ENCODE measurements at regions not wholly inside any gene's neighbourhood (a gene's known extent, or its start where the extent isn't known, plus 50 kb on each side); places are given as distances from the start of the nearest gene placed in this dataset.

GRCh38 chr10:62541811-62542210, 167.6 kb downstream of the ZNF365 start:
- H3K4me1 ChIP-seq (ENCODE audit: control insufficient read depth, insufficient read depth, low read length) = no peaks in the 10 kb centered on the region
- POLR2A ChIA-PET = no interaction called here
- no peak overlapping the region for H3K27ac ChIP-seq (ENCODE audit: extremely low read depth, low read depth, low read length)
- no peaks in the 10 kb centered on the region for H3K9me3 ChIP-seq (ENCODE audit: control insufficient read depth, insufficient read depth, low read depth, low read length)
- no peak for TF ChIP-seq ZNF280D (tag by site-specific recombination; IDR thresholded peaks at IDR 0.05)
- no peak for TF ChIP-seq BCL11B (tag by site-specific recombination; IDR thresholded peaks at IDR 0.05; ENCODE audit: low read depth)
- TF ChIP-seq TCF7L2 (IDR thresholded peaks at IDR 0.05; ENCODE audit: borderline replicate concordance, low read depth, low read length) = no peak
- TF ChIP-seq ZNF335 (tag by site-specific recombination; conservative IDR thresholded peaks at IDR 0.05) = no peak
- no peak for TF ChIP-seq ZNF513 (tag by site-specific recombination; IDR thresholded peaks at IDR 0.05)
- no peak for TF ChIP-seq GLIS2 (tag by site-specific recombination; IDR thresholded peaks at IDR 0.05)
- no peak for TF ChIP-seq ZNF580 (tag by site-specific recombination; IDR thresholded peaks at IDR 0.05)
- no peak for TF ChIP-seq SETDB1 (IDR thresholded peaks at IDR 0.05; ENCODE audit: insufficient read length, low read length)
- CTCF ChIA-PET = no interaction called here
- no peak overlapping the region for H3K4me3 ChIP-seq (ENCODE audit: low read depth, low read length)
- no peaks in the 10 kb centered on the region for H3K36me3 ChIP-seq (ENCODE audit: control insufficient read depth in 2 of 2, insufficient read depth in 1 of 2, low read length in 2 of 2)

- TF ChIP-seq TRIM28 (IDR thresholded peaks at IDR 0.05; ENCODE audit: borderline replicate concordance, low read length) (no peak), SP3 (tag by site-specific recombination; IDR thresholded peaks at IDR 0.05) (no peak), AEBP2 (tag by site-specific recombination; IDR thresholded peaks at IDR 0.05; ENCODE audit: borderline replicate concordance) (no peak), ZNF580 (tag by site-specific recombination; IDR thresholded peaks at IDR 0.05) (no peak), ZNF19 (tag by site-specific recombination; IDR thresholded peaks at IDR 0.05; ENCODE audit: low read depth) (no peak), ZNF639 (tag by site-specific recombination; IDR thresholded peaks at IDR 0.05) (no peak), ZNF155 (tag by site-specific recombination; IDR thresholded peaks at IDR 0.05) (no peak), ZNF10 (tag by site-specific recombination; IDR thresholded peaks at IDR 0.05) (no peak), ZNF146 (tag by site-specific recombination; IDR thresholded peaks at IDR 0.05) (no peak), OSR2 (tag by site-specific recombination; IDR thresholded peaks at IDR 0.05) (no peak), ZNF623 (tag by site-specific recombination; IDR thresholded peaks at IDR 0.05) (no peak), ZNF366 (tag by site-specific recombination; conservative IDR thresholded peaks at IDR 0.05) (no peak)
- Histone ChIP-seq H3K27ac (ENCODE audit: extremely low read depth, low read depth, low read length) (no peak overlapping the region), H3K36me3 (ENCODE audit: control insufficient read depth in 2 of 2, insufficient read depth in 1 of 2, low read length in 2 of 2) (no peaks in the 10 kb centered on the region), H3K4me1 (ENCODE audit: control insufficient read depth, insufficient read depth, low read length) (no peaks in the 10 kb centered on the region), H3K9me3 (ENCODE audit: control insufficient read depth, insufficient read depth, low read depth, low read length) (no peaks in the 10 kb centered on the region), H3K4me3 (ENCODE audit: low read depth, low read length) (no peak overlapping the region)
- POLR2A ChIA-PET = no interaction called here
- CTCF ChIA-PET = interaction anchor here (0.7 to 1.8 kb wide), 2 partner anchors 11 to 275 kb away, joined by 3 to 4 read pairs; no protein-coding TSS in a partner anchor
These were observed 169.6 kb downstream of the ZNF365 start for GRCh38 chr10:62543571-62544355.
